ENCODE measurements at regions not wholly inside any gene's neighbourhood (a gene's known extent, or its start where the extent isn't known, plus 50 kb on each side); places are given as distances from the start of the nearest gene placed in this dataset.

DNA sequence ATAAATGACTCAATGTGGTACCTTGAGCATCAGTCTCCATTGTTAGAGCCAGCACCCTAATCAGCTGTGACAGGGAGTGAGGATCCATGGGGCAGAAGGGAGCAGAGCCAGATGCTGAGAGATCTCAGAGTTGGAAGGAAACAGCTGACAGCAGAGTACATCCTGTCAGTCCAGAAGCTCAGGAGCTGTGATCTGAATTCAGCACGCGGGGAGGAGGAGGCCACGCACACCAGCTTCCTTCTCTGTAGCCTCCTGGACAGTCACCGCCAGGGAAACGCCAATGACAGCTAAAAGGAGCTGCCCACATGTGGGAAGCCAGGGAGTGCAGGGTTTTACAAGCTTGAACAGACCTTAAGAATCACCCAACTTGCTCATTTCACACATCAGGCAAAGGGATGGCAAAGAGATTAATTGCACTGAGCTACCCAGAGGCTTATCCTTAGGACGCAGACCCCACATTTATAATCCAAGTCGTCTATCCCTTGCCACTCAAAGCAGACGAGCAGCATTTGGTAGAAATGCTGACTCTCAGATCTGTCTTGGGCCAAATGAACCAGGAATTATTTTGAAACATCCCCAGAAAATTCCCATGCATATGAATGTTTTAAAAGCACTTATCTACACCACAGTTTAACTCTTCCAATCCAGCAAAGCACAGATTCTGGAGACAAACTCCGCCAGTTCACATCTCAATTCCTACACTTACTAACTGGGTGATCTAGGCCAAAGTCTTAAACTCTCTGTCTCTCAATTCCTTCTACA is 322.6 kb upstream of the TMTC1 start:
- TF ChIP-seq POLR2A (IDR thresholded peaks at IDR 0.05; ENCODE audit: low read length) = no peak
- TF ChIP-seq GATA1 (IDR thresholded peaks at IDR 0.05; ENCODE audit: low read depth, low read length) = no peak
